GM20000 (cell line): ENCODE measurements at regions not wholly inside any gene's neighbourhood (a gene's known extent, or its start where the extent isn't known, plus 50 kb on each side); places are given as distances from the start of the nearest gene placed in this dataset.

Experiments used
- DNase-seq: peaks from one replicate; pipeline ENCODE4 v3.0.0; 2012; ENCODE audit warnings: low spot score
- TF ChIP-seq, protein P1 (sequence below): IDR thresholded peaks from 2 replicates; pipeline ENCODE4 v1.5.1; 2012; ENCODE audit warnings: mild to moderate bottlenecking, control low read depth; ENCODE audit errors: extremely low read depth, missing control alignments

DNA sequence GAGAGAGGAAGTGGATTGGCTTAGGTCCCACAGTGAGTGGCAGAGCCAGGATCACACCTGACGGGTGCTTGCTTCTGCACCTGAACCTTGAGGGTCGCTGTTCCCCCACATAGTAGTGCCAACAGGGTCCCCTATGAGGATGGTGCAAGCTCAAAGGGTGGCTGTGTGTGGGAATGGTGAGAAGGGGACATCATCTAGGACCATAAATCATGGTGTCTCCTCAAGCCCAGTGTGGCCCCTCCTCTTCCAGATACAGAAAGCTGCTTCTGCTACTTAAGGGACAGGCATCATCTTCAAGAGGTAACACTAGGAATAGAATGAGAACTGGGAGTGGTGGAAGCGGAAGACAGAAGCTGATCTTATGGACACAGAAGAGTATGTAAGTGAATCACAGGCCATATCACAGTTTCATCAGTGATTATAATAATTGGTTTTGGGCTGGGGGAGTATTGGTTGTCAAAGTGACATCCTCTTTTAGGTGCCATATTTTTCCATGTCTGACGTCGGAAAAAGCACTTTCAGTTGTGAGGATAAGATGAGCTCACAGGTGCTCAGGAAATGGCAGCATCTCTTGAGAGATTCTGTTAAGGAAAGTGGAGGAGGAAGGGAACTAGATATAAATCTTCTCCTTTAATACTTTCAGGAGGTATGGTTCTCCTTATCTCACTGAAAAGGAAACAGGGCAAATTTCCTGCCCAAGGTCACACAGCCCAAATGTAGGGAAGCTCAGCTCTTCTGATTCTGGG is 83.2 kb upstream of the HNF1B start:
- TF ChIP-seq, protein P1, sequence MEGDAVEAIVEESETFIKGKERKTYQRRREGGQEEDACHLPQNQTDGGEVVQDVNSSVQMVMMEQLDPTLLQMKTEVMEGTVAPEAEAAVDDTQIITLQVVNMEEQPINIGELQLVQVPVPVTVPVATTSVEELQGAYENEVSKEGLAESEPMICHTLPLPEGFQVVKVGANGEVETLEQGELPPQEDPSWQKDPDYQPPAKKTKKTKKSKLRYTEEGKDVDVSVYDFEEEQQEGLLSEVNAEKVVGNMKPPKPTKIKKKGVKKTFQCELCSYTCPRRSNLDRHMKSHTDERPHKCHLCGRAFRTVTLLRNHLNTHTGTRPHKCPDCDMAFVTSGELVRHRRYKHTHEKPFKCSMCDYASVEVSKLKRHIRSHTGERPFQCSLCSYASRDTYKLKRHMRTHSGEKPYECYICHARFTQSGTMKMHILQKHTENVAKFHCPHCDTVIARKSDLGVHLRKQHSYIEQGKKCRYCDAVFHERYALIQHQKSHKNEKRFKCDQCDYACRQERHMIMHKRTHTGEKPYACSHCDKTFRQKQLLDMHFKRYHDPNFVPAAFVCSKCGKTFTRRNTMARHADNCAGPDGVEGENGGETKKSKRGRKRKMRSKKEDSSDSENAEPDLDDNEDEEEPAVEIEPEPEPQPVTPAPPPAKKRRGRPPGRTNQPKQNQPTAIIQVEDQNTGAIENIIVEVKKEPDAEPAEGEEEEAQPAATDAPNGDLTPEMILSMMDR: no peak
- no peak for DNase-seq

DNA sequence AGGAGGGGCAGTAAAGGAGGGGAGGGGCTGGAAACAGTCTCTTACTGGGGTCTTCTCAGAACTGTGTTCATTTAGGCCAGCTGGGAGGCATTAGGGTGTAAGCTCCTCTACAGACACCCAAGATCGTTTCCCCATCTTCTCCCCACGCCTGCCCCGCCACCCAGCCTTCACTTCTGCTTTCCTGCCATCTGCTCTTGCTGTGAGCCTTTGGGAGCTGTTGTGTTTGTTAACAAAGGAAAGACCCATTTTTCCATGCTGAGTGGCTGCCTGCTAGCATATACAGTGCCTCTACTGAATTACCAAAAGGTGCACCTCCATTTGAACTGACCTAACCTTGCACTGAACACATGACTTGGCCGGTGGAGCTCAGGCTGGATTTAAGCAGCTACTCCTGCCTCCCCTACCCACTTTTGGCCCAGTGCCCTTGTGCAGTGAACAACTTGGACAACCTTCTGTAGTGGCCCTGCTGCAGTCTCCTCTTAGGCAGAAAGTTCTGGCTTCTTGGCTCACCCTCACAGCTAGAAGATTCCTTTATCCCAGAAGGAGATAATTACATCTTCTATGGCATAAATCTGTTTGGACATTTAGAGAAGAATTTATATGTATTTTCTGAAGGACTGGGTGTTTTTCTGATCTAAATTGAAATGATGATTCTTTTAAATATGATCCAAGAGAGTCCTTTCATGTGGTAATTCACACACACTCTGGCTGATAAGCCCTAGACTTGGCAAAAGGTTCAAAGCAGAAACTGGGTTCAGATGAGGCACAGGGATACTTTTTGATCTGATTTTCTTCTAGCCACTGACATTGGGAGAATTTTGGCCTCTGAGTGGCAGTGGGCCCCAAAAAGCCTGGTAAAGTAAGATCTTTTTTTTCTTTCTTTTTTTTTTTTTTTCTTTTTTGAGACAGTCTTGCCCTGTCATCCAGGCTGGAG is 81.9 kb upstream of the HNF1B start:
- DNase-seq: no peak
- TF ChIP-seq, protein P1: no peak

DNA sequence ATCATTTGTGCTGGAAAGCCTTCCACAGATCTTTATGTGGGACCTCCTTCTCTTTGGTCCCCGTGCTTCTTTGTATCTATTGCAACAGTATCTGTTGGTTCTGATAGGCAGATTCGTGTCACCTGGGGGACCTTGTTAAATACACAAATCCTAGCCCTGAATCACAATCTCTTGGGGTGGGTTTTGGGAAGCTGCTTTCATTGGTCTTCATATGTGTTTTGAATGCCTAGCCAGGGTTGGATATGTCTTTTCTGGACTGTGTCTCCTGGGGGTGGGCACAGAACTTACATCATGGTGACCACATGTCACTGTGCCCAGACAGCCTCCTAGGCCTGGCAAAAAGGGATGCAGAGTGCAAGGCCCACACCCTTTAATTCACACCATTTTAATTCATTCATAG is 81.0 kb upstream of the HNF1B start:
- TF ChIP-seq, protein P1: no peak

DNA sequence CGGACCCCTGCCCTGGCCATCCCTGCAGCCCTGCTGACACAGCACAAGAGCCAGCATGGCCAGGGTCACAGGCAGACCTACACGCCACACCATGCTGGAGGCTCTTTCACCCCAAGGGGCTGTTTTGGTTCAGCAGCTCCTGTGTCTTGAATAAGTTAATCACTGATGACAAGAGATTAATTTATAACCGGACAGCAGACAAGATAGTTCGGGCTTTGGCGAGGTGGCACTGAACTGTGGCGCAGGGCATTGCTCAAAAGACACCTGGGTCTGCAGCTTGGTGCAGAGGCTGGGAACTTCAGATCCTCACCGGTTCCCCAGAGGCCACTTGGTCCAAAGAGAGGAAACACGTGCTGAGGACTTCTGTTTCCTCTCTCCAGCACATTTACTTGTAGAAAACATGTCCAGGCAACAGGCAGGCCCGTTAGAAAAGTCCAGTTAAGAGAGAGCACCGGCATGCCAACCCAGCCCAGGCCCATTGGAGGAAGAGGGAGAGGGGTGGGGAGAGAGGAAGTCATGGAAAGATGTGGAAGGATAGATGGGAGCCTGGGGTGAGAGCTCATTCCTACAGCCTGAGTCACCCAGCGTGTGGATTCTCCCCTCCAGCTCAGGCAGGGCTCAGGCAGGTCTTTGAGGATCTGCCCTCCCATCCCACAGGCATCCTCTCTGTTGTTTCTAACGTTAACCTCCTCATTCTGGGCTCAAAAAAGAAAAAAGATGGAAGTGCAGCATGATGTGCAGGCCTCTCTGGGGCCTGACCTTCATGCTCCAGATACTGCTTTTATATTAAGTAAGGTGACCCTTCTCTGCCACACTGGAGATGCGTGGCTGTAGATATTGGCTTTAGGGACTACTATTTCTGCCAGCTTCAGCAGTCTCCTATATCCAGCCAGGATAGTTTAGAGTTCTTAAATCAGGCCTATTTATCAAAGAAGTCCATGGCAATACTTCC is 80.0 kb upstream of the HNF1B start:
- no peak for DNase-seq
- TF ChIP-seq, protein P1: no peak

More for the DNA sequence above, 81.0 kb upstream of the HNF1B start:
- no peak for DNase-seq

DNA sequence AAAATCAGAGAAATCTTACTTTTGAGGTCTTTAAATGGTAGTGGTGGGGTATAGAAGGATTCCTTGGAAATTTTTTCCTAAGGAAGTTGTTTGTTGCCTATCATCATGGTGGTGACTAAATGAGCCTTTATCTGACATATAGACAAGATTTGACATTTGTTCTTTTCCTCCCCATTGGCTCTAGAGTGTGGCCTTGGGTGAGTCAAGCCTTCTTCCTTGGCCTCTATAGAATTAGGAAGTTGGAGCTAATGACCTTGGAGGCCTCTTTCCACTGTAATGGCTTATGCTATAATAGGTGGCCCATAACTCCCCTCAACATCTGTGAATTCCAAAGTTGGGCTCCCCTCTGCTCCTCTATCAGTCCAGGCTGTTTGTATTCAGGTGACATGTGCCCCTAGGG is 79.1 kb upstream of the HNF1B start:
- TF ChIP-seq, protein P1: no peak
- no peak for DNase-seq

DNA sequence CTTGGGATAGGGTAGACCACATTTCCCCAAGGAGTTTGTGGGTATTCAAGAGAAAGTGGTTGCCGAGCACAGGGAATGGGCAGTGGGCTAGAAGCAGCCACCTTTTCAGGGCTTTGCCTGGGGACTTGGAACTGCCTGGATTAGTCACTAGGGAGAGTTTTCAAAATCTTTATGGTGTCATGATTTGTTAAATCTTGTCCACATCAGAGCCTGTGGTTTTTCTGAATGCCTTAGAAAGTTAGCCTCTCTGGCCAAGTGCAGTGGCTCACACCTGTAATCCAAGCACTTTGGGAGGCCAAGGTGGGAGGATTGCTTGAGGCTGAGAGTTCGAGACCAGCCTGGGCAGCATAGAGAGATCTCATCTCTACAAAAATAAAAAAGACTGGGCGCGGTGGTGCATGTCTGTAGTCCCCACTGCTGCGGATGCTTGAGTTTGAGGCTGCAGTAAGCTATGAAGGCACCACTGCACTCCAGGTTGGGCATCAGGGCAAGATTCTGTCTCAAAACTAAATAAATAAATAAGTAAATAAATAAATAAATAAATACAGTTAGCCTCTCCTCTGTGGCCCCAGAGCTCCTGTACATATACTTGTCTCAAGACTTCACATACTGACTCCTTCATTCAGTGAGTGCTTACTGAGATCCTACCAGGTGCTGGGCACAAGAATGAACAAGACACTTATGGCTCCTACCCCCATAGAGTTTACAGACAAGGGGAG is 76.3 kb upstream of the HNF1B start:
- DNase-seq: no peak
- TF ChIP-seq, protein P1: no peak
